ENCODE measurements at regions not wholly inside any gene's neighbourhood (a gene's known extent, or its start where the extent isn't known, plus 50 kb on each side); places are given as distances from the start of the nearest gene placed in this dataset.

DNA sequence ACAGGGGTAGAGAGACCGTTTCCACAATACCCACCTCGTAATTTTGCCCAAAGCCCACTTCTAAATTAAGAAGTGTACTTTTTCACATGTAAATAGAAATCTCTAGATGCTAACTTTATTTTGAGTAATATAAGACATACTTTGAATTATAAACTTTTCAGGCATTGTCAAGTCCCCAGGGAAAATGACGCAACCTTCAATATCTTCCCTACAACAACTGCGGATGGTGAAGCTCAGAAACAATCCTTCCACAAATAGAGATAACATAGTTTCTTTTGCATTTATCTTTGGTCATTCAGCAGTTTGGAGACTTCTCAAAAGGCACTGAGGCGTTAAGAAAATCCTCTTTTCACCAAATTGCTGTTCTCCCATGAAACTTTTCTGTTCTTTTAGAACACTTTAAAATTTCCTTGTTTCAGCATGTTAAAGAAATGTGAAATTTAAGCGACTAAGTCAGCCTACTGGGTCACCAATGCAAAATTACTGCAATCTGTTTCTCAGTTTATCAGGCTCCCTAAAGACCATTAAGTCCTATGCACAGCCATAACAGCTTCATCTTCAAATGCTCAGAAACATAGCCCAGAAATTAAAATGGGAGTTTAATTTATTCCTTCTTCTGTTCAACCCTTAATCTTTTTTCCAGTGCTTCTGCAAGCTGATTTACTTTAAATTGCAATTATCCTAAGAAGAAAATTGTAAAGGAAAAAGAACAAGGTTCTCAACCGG, 118.3 kb upstream of the DNAJC10 start:
- TF ChIP-seq, protein P1, sequence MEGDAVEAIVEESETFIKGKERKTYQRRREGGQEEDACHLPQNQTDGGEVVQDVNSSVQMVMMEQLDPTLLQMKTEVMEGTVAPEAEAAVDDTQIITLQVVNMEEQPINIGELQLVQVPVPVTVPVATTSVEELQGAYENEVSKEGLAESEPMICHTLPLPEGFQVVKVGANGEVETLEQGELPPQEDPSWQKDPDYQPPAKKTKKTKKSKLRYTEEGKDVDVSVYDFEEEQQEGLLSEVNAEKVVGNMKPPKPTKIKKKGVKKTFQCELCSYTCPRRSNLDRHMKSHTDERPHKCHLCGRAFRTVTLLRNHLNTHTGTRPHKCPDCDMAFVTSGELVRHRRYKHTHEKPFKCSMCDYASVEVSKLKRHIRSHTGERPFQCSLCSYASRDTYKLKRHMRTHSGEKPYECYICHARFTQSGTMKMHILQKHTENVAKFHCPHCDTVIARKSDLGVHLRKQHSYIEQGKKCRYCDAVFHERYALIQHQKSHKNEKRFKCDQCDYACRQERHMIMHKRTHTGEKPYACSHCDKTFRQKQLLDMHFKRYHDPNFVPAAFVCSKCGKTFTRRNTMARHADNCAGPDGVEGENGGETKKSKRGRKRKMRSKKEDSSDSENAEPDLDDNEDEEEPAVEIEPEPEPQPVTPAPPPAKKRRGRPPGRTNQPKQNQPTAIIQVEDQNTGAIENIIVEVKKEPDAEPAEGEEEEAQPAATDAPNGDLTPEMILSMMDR (conservative IDR thresholded peaks at IDR 0.05; ENCODE audit: low read length), result no peak
- TF ChIP-seq EZH2phosphoT487 (IDR thresholded peaks at IDR 0.05; ENCODE audit: borderline replicate concordance), result no peak
